K562 (cell line): ENCODE measurements at regions not wholly inside any gene's neighbourhood (a gene's known extent, or its start where the extent isn't known, plus 50 kb on each side); places are given as distances from the start of the nearest gene placed in this dataset.
A peak's percentile ranks its signal among the peaks of the same experiment; 100 is the strongest.

ENCODE experiments used
- ATAC-seq: fragments of 200-7000 bp; cut with Tn5 transposase; 3 replicates; pipeline ENCODE4 v1.9.1; 2020; ENCODE audit warnings: moderate library complexity
- BruUV-seq: library from RNA; stranded (reverse); fragments of 400-500 nt; replicated peaks from 2 replicates; lab custom pipeline; 2021; lab: Mats Ljungman, UMichigan
- CTCF ChIA-PET: fragments of 300-600 bp; formaldehyde crosslinking; extraction: SDS; loops from one replicate; lab custom pipeline; 2021; ENCODE audit warnings: low intra/inter-chr PET ratio; lab: Yijun Ruan, JAX
- POLR2A ChIA-PET: fragments of 300-600, 350-650 bp; sonication (Branson Sonifier 250); formaldehyde crosslinking; extraction: SDS; loops from one replicate; lab custom pipeline; 2021; ENCODE audit warnings: antibody characterized with exemption, inconsistent platforms; lab: Yijun Ruan, JAX
- DNase-seq, 4 experiments: peaks; one replicate each; pipeline versions ENCODE4 v3.0.0 to v3.0.0-alpha.2; 2011 to 2018; ENCODE audit warnings: low spot score in 3 of 4, mixed read lengths in 3 of 4; ENCODE audit errors: extremely low read depth in 1 of 4
- FAIRE-seq: peaks from 2 replicates; lab custom pipeline; 2011; peaks lifted over from hg19 to GRCh38; lab: Jason Lieb, UNC
- H2AFZ ChIP-seq: 2 replicates; pipeline ENCODE4 v1.6.0; 2011; ENCODE audit warnings: low read depth, low read length, control low read depth, inconsistent platforms
- H3K27ac ChIP-seq: fragments of 200-600 bp; 3 replicates; pipeline ENCODE4 v1.8.0; 2011; ENCODE audit warnings: low read depth, mild to moderate bottlenecking, control low read depth, inconsistent platforms, low read length, moderate library complexity, mixed read lengths; ENCODE audit errors: extremely low read depth
- H3K27me3 ChIP-seq, 2 experiments: fragments of 300-600 bp in 1 of 2; 2 replicates in 1 of 2; 3 replicates in 1 of 2; pipeline versions ENCODE4 v1.6.0 to v1.8.0; 2011; ENCODE audit warnings: inconsistent platforms in 2 of 2, low read length in 2 of 2, mild to moderate bottlenecking in 1 of 2, mixed read lengths in 1 of 2, moderate library complexity in 1 of 2; ENCODE audit not compliant: control insufficient read depth in 2 of 2, insufficient read depth in 2 of 2
- H3K36me3 ChIP-seq: fragments of 300-600 bp; 3 replicates; pipeline ENCODE4 v1.8.0; 2011; ENCODE audit warnings: mild to moderate bottlenecking, low read length, inconsistent platforms; ENCODE audit not compliant: control insufficient read depth, insufficient read depth
- H3K4me1 ChIP-seq, 2 experiments: fragments of 200-600 bp in 1 of 2; replicated peaks in 1 of 2; 2 replicates in 1 of 2; 3 replicates in 1 of 2; pipeline versions ENCODE4 v1.5.1 to v1.8.0; 2011; ENCODE audit warnings: inconsistent platforms in 2 of 2, low read length in 2 of 2, mild to moderate bottlenecking in 1 of 2, mixed read lengths in 1 of 2, moderate library complexity in 1 of 2; ENCODE audit not compliant: control insufficient read depth in 2 of 2, insufficient read depth in 2 of 2
- H3K4me2 ChIP-seq: 2 replicates; pipeline ENCODE4 v1.6.1; 2011; ENCODE audit warnings: low read length, control low read depth, inconsistent platforms, mixed read lengths; ENCODE audit not compliant: insufficient read depth
- H3K4me3 ChIP-seq: fragments of 200-600 bp; sonication (generic), shearing (Covaris generic); 2 replicates; pipeline ENCODE4 v1.5.1; 2016; ENCODE audit warnings: control low read depth, inconsistent platforms
- H3K79me2 ChIP-seq: fragments of 200-600 bp; 3 replicates; pipeline ENCODE4 v1.8.0; 2011; ENCODE audit warnings: low read length, inconsistent platforms; ENCODE audit not compliant: control insufficient read depth, insufficient read depth
- H3K9ac ChIP-seq, 2 experiments: 2 replicates each; pipeline versions ENCODE4 v1.6.0 to v1.6.1; 2011; ENCODE audit warnings: low read depth in 2 of 2, low read length in 2 of 2, control low read depth in 1 of 2, inconsistent platforms in 1 of 2, mild to moderate bottlenecking in 1 of 2, mixed read lengths in 1 of 2; ENCODE audit not compliant: insufficient read depth in 1 of 2
- H3K9me1 ChIP-seq: one replicate; pipeline ENCODE4 v1.6.0; 2011; ENCODE audit warnings: inconsistent platforms, mild to moderate bottlenecking, low read length, moderate library complexity; ENCODE audit not compliant: control insufficient read depth, insufficient read depth
- H3K9me3 ChIP-seq: replicated peaks from 2 replicates; pipeline ENCODE4 v1.5.1; 2011; ENCODE audit warnings: low read depth, low read length, inconsistent platforms; ENCODE audit not compliant: control insufficient read depth, insufficient read depth
- H4K20me1 ChIP-seq: replicated peaks from 2 replicates; pipeline ENCODE4 v1.6.1; 2011; ENCODE audit warnings: low read length, inconsistent platforms, mixed read lengths; ENCODE audit not compliant: control insufficient read depth, insufficient read depth
- ADNP ChIP-seq: fragments of 200-800 bp; sonication (Bioruptor generic); IDR thresholded peaks from 2 replicates; pipeline ENCODE4 v1.6.1; 2016; ENCODE audit warnings: missing genetic modification characterization, missing compliant biosample characterization
- BCL6 ChIP-seq: fragments of 250-450 bp; sonication (Bioruptor Pico); IDR thresholded peaks from 2 replicates; pipeline ENCODE4 v1.4.0; 2020
- BCOR ChIP-seq: fragments of 450-650 bp; IDR thresholded peaks from 2 replicates; pipeline ENCODE4 v1.6.1; 2016
- HIVEP1 ChIP-seq: fragments of 250-450 bp; sonication (Bioruptor Pico); IDR thresholded peaks from 2 replicates; pipeline ENCODE4 v1.4.0; 2020; ENCODE audit warnings: mild to moderate bottlenecking
- NR4A1 ChIP-seq, 2 experiments: fragments of 250-450 bp in 1 of 2; fragments of 450-650 bp in 1 of 2; sonication (Bioruptor Pico) in 1 of 2; IDR thresholded peaks; 2 replicates each; pipeline versions ENCODE4 v1.4.0 to v1.6.1; 2016 to 2020; ENCODE audit warnings: mild to moderate bottlenecking in 2 of 2, missing compliant biosample characterization in 1 of 2, missing genetic modification characterization in 1 of 2, moderate library complexity in 1 of 2
- POU5F1 ChIP-seq: fragments of 150-350 bp; IDR thresholded peaks from 2 replicates; pipeline ENCODE4 v1.6.1; 2014; ENCODE audit warnings: borderline replicate concordance, low read length, low read depth, mild to moderate bottlenecking; ENCODE audit not compliant: partially characterized antibody
- RBM25 ChIP-seq: fragments of 200-400 bp; formaldehyde crosslinking; IDR thresholded peaks from 2 replicates; pipeline ENCODE4 v1.6.1; 2018; ENCODE audit warnings: low read length, low read depth, moderate library complexity; ENCODE audit not compliant: severe bottlenecking
- in situ Hi-C: fragments of 300-500 bp; cut with MboI; formaldehyde crosslinking; loops from 4 replicates; pipeline ENCODE4 v1.15.0; 2018; ENCODE audit warnings: inconsistent platforms, mixed read lengths
- intact Hi-C: fragments of 100-400 bp; cut with micrococcal nuclease; formaldehyde crosslinking; loops from 2 replicates; pipeline ENCODE4 v1.14.2; 2022
- TF ChIP-seq, protein P1 (sequence below), 3 experiments: fragments of 200-800 bp in 1 of 3; fragments of 250-450 bp in 1 of 3; fragments of 450-650 bp in 1 of 3; sonication (Bioruptor Pico) in 1 of 3; sonication (Bioruptor generic) in 1 of 3; formaldehyde crosslinking in 1 of 3; IDR thresholded peaks; 2 replicates each; pipeline versions ENCODE4 v1.6.1 to v1.8.0; 2016 to 2022; ENCODE audit warnings: mild to moderate bottlenecking in 2 of 3, missing genetic modification characterization in 2 of 3, missing compliant biosample characterization in 1 of 3, moderate library complexity in 1 of 3
- TF ChIP-seq, protein P2 (sequence below): fragments of 250-450 bp; sonication (Bioruptor Pico); IDR thresholded peaks from 2 replicates; pipeline ENCODE4 v1.8.0; 2022; ENCODE audit warnings: inconsistent platforms

- no peak overlapping the region for H3K9ac ChIP-seq
- BruUV-seq: no TSS peak
- H4K20me1 ChIP-seq: no peaks in the 10 kb centered on the region
- no peak for DNase-seq
- H3K9me1 ChIP-seq: no peaks in the 10 kb centered on the region
- CTCF ChIA-PET: no interaction called here
- H3K4me2 ChIP-seq: no peak overlapping the region
- H3K27ac ChIP-seq: no peak overlapping the region
- TF ChIP-seq NR4A1 (CRISPR knock-in tag; IDR thresholded peaks at IDR 0.05) (no peak), NR4A1 (tag; IDR thresholded peaks at IDR 0.05) (no peak), RBM25 (peak; percentile 92), HIVEP1 (CRISPR knock-in tag) (no peak), BCL6 (no peak), BCOR (peak; percentile 26; the same call in 1 of the 2 replicates), ADNP (0 out of 2 replicates have a peak, but pooled peaks have one; percentile 27), POU5F1 (no peak)
- TF ChIP-seq, protein P1, sequence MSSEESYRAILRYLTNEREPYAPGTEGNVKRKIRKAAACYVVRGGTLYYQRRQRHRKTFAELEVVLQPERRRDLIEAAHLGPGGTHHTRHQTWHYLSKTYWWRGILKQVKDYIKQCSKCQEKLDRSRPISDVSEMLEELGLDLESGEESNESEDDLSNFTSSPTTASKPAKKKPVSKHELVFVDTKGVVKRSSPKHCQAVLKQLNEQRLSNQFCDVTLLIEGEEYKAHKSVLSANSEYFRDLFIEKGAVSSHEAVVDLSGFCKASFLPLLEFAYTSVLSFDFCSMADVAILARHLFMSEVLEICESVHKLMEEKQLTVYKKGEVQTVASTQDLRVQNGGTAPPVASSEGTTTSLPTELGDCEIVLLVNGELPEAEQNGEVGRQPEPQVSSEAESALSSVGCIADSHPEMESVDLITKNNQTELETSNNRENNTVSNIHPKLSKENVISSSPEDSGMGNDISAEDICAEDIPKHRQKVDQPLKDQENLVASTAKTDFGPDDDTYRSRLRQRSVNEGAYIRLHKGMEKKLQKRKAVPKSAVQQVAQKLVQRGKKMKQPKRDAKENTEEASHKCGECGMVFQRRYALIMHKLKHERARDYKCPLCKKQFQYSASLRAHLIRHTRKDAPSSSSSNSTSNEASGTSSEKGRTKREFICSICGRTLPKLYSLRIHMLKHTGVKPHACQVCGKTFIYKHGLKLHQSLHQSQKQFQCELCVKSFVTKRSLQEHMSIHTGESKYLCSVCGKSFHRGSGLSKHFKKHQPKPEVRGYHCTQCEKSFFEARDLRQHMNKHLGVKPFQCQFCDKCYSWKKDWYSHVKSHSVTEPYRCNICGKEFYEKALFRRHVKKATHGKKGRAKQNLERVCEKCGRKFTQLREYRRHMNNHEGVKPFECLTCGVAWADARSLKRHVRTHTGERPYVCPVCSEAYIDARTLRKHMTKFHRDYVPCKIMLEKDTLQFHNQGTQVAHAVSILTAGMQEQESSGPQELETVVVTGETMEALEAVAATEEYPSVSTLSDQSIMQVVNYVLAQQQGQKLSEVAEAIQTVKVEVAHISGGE (CRISPR knock-in tag; IDR thresholded peaks at IDR 0.05): no peak
- TF ChIP-seq, protein P2, sequence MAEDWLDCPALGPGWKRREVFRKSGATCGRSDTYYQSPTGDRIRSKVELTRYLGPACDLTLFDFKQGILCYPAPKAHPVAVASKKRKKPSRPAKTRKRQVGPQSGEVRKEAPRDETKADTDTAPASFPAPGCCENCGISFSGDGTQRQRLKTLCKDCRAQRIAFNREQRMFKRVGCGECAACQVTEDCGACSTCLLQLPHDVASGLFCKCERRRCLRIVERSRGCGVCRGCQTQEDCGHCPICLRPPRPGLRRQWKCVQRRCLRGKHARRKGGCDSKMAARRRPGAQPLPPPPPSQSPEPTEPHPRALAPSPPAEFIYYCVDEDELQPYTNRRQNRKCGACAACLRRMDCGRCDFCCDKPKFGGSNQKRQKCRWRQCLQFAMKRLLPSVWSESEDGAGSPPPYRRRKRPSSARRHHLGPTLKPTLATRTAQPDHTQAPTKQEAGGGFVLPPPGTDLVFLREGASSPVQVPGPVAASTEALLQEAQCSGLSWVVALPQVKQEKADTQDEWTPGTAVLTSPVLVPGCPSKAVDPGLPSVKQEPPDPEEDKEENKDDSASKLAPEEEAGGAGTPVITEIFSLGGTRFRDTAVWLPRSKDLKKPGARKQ (CRISPR knock-in tag): no peak
- TF ChIP-seq, all 486 proteins: peak for 3
- H3K36me3 ChIP-seq: no peaks in the 10 kb centered on the region
- no peaks in the 10 kb centered on the region for H3K4me1 ChIP-seq
- no peak overlapping the region for H2AFZ ChIP-seq
- no peak for FAIRE-seq
- H3K79me2 ChIP-seq: no peaks in the 10 kb centered on the region
- H3K9me3 ChIP-seq: no peaks in the 10 kb centered on the region
- H3K27me3 ChIP-seq: peaks cover 23 to 31% of the 10 kb centered on the region in 2 experiments
- ATAC-seq: no peak
- POLR2A ChIA-PET: interaction anchor here (1.6 kb wide), 1 partner anchor 17 kb away, joined by 4 read pairs; no protein-coding TSS in a partner anchor
- H3K4me3 ChIP-seq: no peak overlapping the region
- in situ Hi-C loops (no loop called here), intact Hi-C loops (no loop called here)
Observed at GRCh38 chr18:35910327-35910726, 62.2 kb upstream of the RMP24 start.
